ENCODE measurements at regions not wholly inside any gene's neighbourhood (a gene's known extent, or its start where the extent isn't known, plus 50 kb on each side); places are given as distances from the start of the nearest gene placed in this dataset.
A peak's percentile ranks its signal among the peaks of the same experiment; 100 is the strongest.
"Not testable (repeated sequence)": the region's sequence is repeated elsewhere in the genome, so short reads cannot be mapped to it uniquely, and the experiment has no call there.

DNA sequence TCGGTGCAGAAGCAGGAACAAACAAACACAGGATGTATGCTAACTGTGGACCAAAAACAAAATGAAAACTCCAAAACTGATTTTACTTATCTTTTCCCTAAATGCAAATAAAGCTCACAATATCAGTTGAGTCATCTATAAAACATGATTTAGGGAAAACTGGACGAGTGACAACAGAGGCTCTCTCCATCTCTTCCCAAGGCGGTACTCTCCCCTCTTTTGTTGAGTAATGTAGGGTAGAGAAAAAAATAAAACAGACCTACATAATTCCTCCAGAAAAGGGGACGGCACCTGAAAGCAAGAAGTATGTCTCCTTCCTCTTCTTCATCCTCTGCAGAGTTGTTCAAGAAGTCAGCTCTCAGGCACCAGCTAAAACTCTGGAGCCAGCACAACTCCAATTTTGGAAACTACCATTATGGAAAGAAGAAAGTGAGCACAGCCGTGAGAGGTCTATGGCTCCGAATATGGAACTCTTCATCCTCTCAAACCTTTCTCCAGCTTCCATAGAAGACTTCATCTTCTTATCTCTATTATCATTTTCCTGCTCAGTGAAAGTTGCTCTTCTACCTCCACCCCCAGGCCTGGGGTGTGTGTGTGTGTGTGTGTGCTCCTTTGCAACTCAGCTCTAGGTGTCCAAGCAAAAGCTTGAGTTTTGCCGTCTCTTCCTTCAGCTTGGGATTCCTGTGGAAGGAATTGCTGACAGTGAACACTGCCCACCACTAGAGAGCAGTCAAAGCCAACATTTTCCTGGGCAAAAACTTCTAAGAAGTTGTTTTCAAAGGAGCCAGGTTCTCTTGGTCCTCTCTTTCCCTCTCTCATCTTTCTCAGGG lies 155.4 kb downstream of the DIO2 start:
- peak; percentile 70 for DNase-seq (ENCODE audit: low read depth)

- no peak for DNase-seq (ENCODE audit: low read depth)
These were observed 156.1 kb downstream of the DIO2 start for GRCh38 chr14:80055226-80055625.

DNA sequence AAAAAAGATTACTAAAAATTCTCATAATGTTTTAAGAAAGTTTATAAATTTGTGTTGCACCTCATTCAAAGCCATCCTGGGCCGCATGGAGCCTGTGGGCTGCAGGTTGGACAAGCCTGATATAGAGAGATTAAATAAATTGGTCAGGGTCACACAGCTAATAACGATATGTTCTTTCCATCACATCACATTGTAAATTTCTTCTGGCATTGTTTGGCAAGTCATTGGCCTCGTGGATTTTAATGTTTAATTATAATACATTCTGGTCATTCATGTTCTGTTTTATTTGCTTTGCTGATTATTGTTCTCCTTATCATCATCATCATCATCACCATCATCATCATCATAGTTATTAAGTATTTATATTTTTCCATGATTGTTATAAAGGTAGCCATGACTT lies 157.3 kb downstream of the DIO2 start:
- DNase-seq (ENCODE audit: low read depth) = no peak

DNA sequence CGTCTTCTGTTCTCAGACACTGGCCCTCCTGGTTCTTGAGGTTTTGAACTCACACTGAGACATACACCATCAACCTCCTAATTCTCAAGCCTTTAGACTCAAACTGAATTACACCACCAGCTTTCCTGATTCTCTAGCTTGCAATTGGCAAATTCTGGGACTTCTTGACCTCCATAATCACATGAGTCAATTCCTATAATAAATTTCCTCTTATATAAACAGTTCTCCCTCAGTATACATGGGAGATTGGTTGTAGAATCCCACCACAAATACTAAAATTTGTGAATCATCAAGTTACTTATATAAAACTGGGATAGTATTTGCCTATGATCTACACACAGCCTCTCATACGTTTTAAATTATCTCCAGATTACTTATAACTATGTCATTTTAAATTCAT lies 162.2 kb downstream of the DIO2 start:
- DNase-seq (ENCODE audit: low read depth) = no peak

- DNase-seq (ENCODE audit: low read depth) = peak; percentile 7
These were observed 163.5 kb downstream of the DIO2 start for GRCh38 chr14:80047761-80048160.

- DNase-seq (ENCODE audit: low read depth) = no peak
These were observed 174.0 kb downstream of the DIO2 start for GRCh38 chr14:80037349-80037748.

GRCh38 chr14:80024417-80024816 lies 186.9 kb downstream of the DIO2 start:
- DNase-seq (ENCODE audit: low read depth) = no peak

GRCh38 chr14:80018476-80018875 lies 192.8 kb downstream of the DIO2 start:
- not testable (repeated sequence) for DNase-seq (ENCODE audit: low read depth)

DNA sequence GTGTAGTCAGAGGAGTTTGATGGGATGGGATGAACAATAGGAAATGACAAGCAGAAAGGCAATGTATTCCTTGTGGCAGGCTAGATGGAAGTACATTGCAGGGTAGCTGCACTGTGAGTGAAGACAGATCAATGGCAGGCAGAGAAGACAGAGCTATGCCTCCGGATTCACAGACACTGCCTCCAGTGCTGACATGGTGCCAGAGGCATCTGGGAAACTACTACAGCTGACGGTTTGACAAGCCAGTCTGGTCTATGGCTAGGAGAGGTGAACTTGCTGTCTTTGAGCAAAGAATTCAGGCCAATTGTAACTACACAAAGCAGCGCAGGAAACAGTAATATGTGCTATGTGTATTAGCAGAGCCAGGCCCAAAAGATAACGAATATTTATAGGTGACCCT lies 193.5 kb downstream of the DIO2 start:
- no peak for DNase-seq (ENCODE audit: low read depth)

DNA sequence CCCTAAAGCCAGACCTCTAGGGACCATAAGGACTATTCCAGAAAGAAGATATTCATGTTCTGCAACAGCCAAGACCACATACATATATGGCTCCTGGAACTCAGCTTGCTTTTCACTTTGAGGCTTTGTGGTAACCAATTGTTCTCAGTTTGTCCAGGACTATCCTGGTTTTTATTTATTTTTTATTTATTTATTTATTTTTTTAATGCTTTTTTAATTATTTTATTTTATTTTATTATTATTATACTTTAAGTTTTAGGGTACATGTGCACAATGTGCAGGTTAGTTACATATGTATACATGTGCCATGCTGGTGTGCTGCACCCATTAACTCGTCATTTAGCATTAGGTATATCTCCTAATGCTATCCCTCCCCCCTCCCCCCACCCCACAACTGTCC lies 201.1 kb downstream of the DIO2 start:
- not testable (repeated sequence) for DNase-seq (ENCODE audit: low read depth)

GRCh38 chr14:80005561-80005960 lies 205.7 kb downstream of the DIO2 start:
- no peak for DNase-seq (ENCODE audit: low read depth)

- DNase-seq (ENCODE audit: low read depth) = no peak
These were observed 206.4 kb downstream of the DIO2 start for GRCh38 chr14:80004871-80005270.

- peak; percentile 29 for DNase-seq (ENCODE audit: low read depth)
These were observed 208.2 kb downstream of the DIO2 start for GRCh38 chr14:80003138-80003537.

DNA sequence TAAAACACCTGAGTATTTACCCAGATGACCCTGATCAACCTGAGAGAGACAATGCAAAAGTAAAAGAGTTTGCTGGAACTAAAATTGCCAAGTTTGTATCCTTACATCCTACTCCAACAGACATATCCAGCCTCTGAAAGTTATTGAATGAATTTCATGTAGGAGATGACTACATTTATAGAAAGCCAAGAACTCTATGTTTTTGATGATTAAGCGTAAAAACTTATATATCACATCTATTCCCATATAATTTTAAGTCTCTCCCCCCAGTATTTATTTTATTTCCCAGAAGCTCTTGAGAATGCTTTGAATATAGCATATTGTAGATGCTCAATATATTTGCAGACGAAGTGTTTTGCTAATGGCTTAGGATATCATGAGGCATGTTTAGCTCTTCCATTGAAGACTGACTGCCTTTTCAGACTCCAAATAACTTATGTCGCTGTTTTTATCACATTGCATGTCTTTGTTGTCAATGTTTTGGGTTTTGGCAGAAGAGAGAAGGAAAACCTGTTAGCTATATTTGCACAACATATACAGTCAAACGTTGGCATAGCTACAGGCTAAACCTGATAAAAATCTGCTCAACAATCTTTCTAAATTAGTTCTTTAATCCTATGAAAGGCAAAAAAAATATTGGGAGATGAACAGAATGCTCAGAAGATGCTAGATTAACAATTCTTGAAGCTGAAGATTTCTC lies 213.6 kb downstream of the DIO2 start:
- no peak for DNase-seq (ENCODE audit: low read depth)

DNA sequence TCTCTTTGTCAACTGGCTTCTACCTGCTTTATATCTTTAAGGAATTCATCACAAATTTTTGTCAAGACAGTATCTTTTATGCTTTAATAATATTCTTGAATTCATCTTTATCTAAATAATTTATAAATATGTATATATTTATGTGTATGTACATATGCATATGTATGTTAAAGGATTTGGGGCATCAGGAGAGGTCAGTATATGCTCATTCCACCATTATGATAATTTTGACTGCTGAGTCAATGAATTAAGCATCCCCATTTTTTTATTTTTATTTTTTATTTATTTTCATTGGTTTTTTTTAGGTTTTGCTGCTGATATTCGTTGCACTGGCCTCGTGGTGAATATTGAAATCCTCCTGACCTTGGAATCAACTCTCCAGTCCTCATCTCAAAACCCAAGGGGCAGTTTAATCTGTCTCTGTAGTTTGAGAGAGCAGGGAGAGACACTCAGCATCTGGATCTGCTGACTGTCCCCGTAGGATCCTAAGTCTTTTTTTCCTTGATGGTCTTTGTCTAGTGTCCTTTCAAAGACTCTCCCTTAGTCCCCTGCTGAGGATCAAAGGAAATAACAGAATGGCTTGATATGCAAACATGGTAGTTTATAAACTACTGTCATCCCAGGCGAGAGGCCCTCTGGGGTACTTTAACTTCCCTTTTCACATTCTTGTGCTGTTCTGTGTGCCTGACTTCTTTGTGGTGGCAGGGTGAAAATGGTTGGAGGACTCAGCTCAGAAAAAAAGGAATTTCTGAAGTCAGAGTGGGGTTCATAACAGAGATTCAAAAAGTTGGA lies 218.7 kb downstream of the DIO2 start:
- DNase-seq (ENCODE audit: low read depth) = no peak

GRCh38 chr14:79991866-79992265 lies 219.4 kb downstream of the DIO2 start:
- DNase-seq (ENCODE audit: low read depth) = no peak

- DNase-seq (ENCODE audit: low read depth) = no peak
These were observed 221.3 kb downstream of the DIO2 start for GRCh38 chr14:79989990-79990389.

GRCh38 chr14:79986251-79986650 lies 225.1 kb downstream of the DIO2 start:
- no peak for DNase-seq (ENCODE audit: low read depth)

DNA sequence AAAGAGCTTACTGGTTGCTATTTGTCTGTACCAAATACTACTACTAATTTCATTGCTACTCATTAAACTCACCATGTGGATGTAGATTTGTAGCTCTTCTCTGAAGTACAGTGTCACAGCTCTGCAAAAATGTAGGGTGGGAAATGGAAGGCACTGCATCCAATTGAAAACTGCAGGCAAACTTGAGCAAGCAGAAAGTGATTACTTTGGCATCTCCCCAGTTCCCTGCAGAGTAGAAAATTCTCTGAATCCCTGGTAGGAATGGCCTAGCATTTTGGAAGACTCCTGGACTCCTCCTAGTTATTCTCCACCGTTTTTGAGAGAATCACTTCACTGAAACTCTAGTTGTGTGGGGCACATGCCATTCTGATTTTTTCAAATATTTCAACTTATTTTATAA lies 239.1 kb downstream of the DIO2 start:
- no peak for DNase-seq (ENCODE audit: low read depth)

GRCh38 chr14:79971330-79971729 lies 240.0 kb downstream of the DIO2 start:
- DNase-seq (ENCODE audit: low read depth) = peak; percentile 58

- no peak for DNase-seq (ENCODE audit: low read depth)
These were observed 243.9 kb downstream of the DIO2 start for GRCh38 chr14:79967453-79967852.

- DNase-seq (ENCODE audit: low read depth) = no peak
These were observed 244.3 kb downstream of the DIO2 start for GRCh38 chr14:79967001-79967400.

- no peak for DNase-seq (ENCODE audit: low read depth)
These were observed 245.4 kb downstream of the DIO2 start for GRCh38 chr14:79965896-79966295.
